LNCaP clone FGC (cell line): ENCODE measurements at regions not wholly inside any gene's neighbourhood (a gene's known extent, or its start where the extent isn't known, plus 50 kb on each side); places are given as distances from the start of the nearest gene placed in this dataset.

Experiments
- DNase-seq: peaks from one replicate; pipeline ENCODE4 v3.0.0-alpha.2; 2011; ENCODE audit warnings: low read depth
- H3K4me3 ChIP-seq: 2 replicates; pipeline ENCODE4 v1.5.1; 2011; ENCODE audit warnings: mild to moderate bottlenecking, low read depth, low read length, control low read depth
- TF ChIP-seq, protein P1 (sequence below): IDR thresholded peaks from 2 replicates; pipeline ENCODE4 v1.5.1; 2012; ENCODE audit warnings: mild to moderate bottlenecking; ENCODE audit not compliant: control insufficient read depth, insufficient read depth; ENCODE audit errors: extremely low read depth

DNA sequence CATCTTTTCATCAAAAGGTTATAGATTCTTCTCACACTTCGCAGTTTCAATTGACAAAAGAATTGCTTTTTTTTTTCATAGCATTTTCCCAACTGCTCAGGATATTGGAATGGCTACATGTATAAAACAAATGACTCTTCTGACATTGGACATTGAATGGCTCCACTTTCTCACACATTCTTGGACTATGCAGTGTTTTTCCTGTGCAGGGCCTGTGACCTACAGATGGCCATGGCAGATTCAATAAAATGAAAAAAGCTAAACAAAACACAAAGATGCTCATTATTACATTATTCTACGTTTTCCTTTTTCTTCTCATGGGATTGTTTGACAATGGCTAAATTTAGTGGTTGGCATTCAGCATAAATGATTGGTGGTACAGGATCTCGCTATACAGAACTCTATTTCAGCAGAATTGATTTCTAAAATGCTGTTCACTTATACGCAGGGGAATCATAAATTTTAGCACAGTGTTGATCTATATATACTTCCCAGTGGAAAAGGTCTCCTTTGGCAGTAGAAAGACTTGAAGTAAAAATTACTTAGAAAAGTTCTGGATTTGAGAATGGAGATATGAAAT is 115.6 kb upstream of the ADAMTS5 start:
- TF ChIP-seq, protein P1, sequence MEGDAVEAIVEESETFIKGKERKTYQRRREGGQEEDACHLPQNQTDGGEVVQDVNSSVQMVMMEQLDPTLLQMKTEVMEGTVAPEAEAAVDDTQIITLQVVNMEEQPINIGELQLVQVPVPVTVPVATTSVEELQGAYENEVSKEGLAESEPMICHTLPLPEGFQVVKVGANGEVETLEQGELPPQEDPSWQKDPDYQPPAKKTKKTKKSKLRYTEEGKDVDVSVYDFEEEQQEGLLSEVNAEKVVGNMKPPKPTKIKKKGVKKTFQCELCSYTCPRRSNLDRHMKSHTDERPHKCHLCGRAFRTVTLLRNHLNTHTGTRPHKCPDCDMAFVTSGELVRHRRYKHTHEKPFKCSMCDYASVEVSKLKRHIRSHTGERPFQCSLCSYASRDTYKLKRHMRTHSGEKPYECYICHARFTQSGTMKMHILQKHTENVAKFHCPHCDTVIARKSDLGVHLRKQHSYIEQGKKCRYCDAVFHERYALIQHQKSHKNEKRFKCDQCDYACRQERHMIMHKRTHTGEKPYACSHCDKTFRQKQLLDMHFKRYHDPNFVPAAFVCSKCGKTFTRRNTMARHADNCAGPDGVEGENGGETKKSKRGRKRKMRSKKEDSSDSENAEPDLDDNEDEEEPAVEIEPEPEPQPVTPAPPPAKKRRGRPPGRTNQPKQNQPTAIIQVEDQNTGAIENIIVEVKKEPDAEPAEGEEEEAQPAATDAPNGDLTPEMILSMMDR, result no peak
- no peak overlapping the region for H3K4me3 ChIP-seq
- DNase-seq, result no peak

DNA sequence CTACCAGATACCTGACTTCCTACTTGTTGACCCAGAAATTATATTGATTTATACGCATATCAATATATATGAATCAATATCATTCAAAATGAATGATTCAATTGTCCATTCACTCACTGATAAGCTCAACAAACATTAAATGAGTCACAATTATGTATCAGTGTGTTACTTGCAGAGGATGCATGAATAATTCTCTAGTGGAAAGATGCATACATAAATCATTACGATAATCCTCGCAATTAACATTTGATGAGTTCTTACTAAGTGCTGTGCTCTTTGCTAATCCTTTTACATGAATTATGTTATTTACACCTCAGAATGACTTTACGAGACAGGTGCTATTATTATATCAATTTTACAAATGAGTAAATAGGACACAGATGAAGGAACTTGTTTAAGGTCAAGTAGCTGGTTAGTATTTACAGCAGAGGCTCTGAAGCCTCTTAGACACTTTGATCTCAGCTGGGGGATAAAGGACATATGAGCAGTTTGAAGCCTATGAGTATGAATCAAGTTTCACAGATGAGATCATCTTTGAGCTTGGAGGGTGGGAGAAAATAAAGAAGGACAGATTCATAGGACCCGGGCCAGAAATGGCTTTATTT is 112.8 kb upstream of the ADAMTS5 start:
- DNase-seq, result no peak
- TF ChIP-seq, protein P1, result no peak
- H3K4me3 ChIP-seq, result no peak overlapping the region

DNA sequence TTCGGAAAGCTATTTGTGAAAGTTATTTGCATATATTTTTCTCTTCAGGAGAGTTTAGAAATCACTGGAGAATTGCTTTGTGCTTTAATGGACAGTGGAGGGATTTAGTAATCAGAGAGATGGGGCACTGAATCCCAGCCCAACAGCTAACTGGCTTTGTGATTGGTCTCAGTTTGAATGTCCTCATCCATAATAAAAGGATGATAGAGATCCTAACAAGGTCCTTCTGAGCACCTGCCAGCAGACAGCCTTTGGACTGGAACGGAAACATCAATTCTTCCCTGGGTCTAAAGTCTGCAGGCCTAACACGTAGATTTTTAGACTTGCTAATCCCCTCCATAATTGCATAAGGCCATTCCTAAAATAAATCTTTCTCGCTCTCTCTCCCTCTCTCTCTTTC is 112.0 kb upstream of the ADAMTS5 start:
- DNase-seq, result no peak
- H3K4me3 ChIP-seq, result no peak overlapping the region
- TF ChIP-seq, protein P1, result no peak

DNA sequence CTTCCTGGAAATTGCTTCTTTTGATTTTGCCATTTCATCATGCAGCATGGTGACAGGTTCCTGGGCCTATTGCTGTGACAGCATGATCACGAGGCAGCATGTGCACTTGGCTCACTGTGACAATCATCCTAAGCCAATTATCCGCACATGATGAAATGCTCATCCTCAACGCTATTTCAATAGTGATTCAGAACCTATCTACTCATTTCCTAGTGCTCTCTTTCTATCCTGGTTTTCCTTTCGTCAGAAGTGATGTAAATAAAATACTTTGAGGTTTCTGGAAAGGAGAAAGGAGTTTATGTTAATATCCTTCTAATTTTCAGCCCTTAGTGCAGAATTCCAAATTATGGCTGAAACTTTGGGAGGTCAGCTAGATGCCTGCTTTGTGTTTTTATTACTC is 110.6 kb upstream of the ADAMTS5 start:
- TF ChIP-seq, protein P1, result no peak
- DNase-seq, result no peak

DNA sequence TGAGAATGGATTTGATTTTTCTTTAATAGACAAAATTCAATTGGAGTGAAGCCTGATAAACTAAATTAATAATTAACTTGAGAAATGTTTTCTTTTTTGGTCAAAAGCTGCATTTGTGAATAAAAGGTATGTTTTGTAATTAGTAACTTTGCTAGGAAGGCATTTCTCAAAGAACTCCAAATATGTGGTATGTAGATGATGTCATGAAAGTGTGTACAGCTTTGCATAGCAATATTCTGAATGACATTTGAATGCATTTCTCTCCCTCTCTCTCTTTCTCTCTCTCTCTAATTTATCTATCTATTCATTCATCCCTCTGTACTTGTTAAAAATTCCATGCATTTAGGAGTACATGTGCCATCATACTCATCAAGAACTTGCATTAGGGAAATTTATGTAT is 109.1 kb upstream of the ADAMTS5 start:
- no peak for DNase-seq
- no peak overlapping the region for H3K4me3 ChIP-seq
- TF ChIP-seq, protein P1, result no peak

More for the DNA sequence above, 110.6 kb upstream of the ADAMTS5 start:
- H3K4me3 ChIP-seq, result no peak overlapping the region

DNA sequence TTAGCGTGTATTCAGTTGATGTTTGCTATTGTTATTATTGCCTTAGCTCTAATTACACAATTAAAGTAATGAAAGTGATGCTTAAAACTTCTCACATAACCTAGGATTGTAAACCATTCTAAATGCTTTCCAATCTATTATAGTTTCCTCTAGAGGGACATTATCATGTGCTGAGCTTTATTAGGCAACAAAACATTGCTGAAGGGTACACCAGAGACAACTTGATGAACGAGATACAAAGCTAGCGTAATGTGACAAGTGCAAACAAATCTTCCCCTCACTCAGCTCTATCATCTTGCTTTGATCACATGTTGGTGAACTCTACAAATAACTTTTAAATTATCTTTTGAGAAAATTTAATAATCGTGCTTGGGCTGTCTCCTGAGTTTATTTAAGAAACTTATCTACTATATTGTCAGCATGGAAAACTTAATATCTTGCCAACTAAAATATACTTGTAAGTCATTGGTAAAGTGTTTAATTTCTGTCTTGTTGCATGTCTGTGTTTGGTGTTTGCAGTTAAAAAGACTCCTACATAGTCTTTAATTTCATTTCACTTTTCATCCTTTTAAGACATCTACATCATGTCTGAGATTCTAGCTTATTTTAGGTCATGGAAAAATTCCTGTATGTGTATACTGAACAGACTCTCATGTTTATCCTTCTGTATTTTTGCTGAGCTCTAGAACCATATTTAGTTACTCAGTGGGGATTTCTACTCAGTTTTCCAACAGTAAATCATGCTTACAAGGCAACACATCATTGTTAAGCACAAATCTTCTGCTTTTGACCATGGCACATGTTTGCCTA is 104.2 kb upstream of the ADAMTS5 start:
- no peak overlapping the region for H3K4me3 ChIP-seq
- TF ChIP-seq, protein P1, result no peak
- peak; percentile 3 for DNase-seq
